Middle frontal gyrus (tissue), 1 donor: ENCODE measurements at regions not wholly inside any gene's neighbourhood (a gene's known extent, or its start where the extent isn't known, plus 50 kb on each side); places are given as distances from the start of the nearest gene placed in this dataset.

Experiments used
- DNase-seq: peaks from one replicate; pipeline ENCODE4 v3.0.0-alpha.2; 2015; ENCODE audit warnings: low spot score; ENCODE audit errors: extremely low spot score

- no peak for DNase-seq
These were observed 1037.2 kb downstream of the ADGRL2 start for GRCh38 chr1:82837766-82838465.

- DNase-seq: no peak
These were observed 1036.4 kb downstream of the ADGRL2 start for GRCh38 chr1:82836973-82837680.

- no peak for DNase-seq
These were observed 1035.7 kb downstream of the ADGRL2 start for GRCh38 chr1:82836213-82836972.

- no peak for DNase-seq
These were observed 1030.1 kb downstream of the ADGRL2 start for GRCh38 chr1:82830690-82831380.

- DNase-seq: no peak
These were observed 1028.8 kb downstream of the ADGRL2 start for GRCh38 chr1:82829527-82829926.

GRCh38 chr1:82823876-82824275 is 1023.1 kb downstream of the ADGRL2 start:
- no peak for DNase-seq

GRCh38 chr1:82820816-82821215 is 1020.1 kb downstream of the ADGRL2 start:
- DNase-seq: no peak

- no peak for DNase-seq
These were observed 1018.5 kb downstream of the ADGRL2 start for GRCh38 chr1:82819234-82819633.

- DNase-seq: no peak
These were observed 1017.9 kb downstream of the ADGRL2 start for GRCh38 chr1:82818586-82818985.

GRCh38 chr1:82813386-82813785 is 1012.7 kb downstream of the ADGRL2 start:
- DNase-seq: no peak

- no peak for DNase-seq
These were observed 1009.9 kb downstream of the ADGRL2 start for GRCh38 chr1:82810601-82811000.

GRCh38 chr1:82807563-82807962 is 1006.8 kb downstream of the ADGRL2 start:
- no peak for DNase-seq

- no peak for DNase-seq
These were observed 1005.4 kb downstream of the ADGRL2 start for GRCh38 chr1:82806133-82806532.

GRCh38 chr1:82801176-82801575 is 1000.4 kb downstream of the ADGRL2 start:
- no peak for DNase-seq

- DNase-seq: no peak
These were observed 1000.0 kb downstream of the ADGRL2 start for GRCh38 chr1:82800721-82801120.

- no peak for DNase-seq
These were observed 998.5 kb downstream of the ADGRL2 start for GRCh38 chr1:82799261-82799660.

- no peak for DNase-seq
These were observed 994.9 kb downstream of the ADGRL2 start for GRCh38 chr1:82795508-82796149.

GRCh38 chr1:82792151-82792550 is 991.4 kb downstream of the ADGRL2 start:
- no peak for DNase-seq

- DNase-seq: no peak
These were observed 989.8 kb downstream of the ADGRL2 start for GRCh38 chr1:82790556-82790955.

- DNase-seq: no peak
These were observed 987.9 kb downstream of the ADGRL2 start for GRCh38 chr1:82788660-82789059.

- DNase-seq: no peak
These were observed 987.3 kb downstream of the ADGRL2 start for GRCh38 chr1:82788038-82788437.
